PC-3 (cell line): ENCODE measurements at regions not wholly inside any gene's neighbourhood (a gene's known extent, or its start where the extent isn't known, plus 50 kb on each side); places are given as distances from the start of the nearest gene placed in this dataset.

Experiments
- ATAC-seq: fragments of 200-7000 bp; cut with Tn5 transposase; 2 replicates; pipeline ENCODE4 v1.9.1; 2020; ENCODE audit warnings: mild to moderate bottlenecking, moderate library complexity
- BruUV-seq: library from RNA; stranded (reverse); fragments of 400-500 nt; replicated peaks from 2 replicates; lab custom pipeline; 2021; lab: Mats Ljungman, UMichigan
- CTCF ChIA-PET: fragments of 300-600 bp; sonication (Branson Sonifier 250); formaldehyde crosslinking; loops from one replicate; lab custom pipeline; 2022; ENCODE audit warnings: antibody characterized with exemption; lab: Charles Lee
- POLR2A ChIA-PET: fragments of 300-600 bp; sonication (Branson Sonifier 250); formaldehyde crosslinking; loops from one replicate; lab custom pipeline; 2022; ENCODE audit warnings: antibody characterized with exemption; ENCODE audit not compliant: unreplicated experiment; lab: Charles Lee
- DNase-seq: peaks from one replicate; pipeline ENCODE4 v3.0.0-alpha.2; 2015
- H2AFZ ChIP-seq: fragments of 300-600 bp; sonication (generic); 2 replicates; pipeline ENCODE4 v1.6.0; 2016; ENCODE audit warnings: antibody characterized with exemption, low read length
- H3F3A ChIP-seq: fragments of 300-600 bp; sonication (generic); one replicate; pipeline ENCODE4 v1.6.0; 2017; ENCODE audit warnings: antibody characterized with exemption, low read length, control low read depth, mild to moderate bottlenecking; ENCODE audit not compliant: unreplicated experiment
- H3K27ac ChIP-seq: fragments of 300-600 bp; sonication (generic); 2 replicates; pipeline ENCODE4 v1.5.1; 2016; ENCODE audit warnings: mild to moderate bottlenecking, low read length
- H3K27me3 ChIP-seq: fragments of 300-600 bp; sonication (generic); 2 replicates; pipeline ENCODE4 v1.6.1; 2016; ENCODE audit warnings: low read length, mixed read lengths
- H3K36me3 ChIP-seq: fragments of 300-600 bp; sonication (generic); 2 replicates; pipeline ENCODE4 v1.6.1; 2016; ENCODE audit warnings: low read depth, mixed run types, low read length, mixed read lengths
- H3K4me1 ChIP-seq: fragments of 300-600 bp; sonication (generic); 2 replicates; pipeline ENCODE4 v1.5.1; 2016; ENCODE audit warnings: low read length; ENCODE audit not compliant: insufficient read depth
- H3K4me2 ChIP-seq: fragments of 300-600 bp; sonication (generic); 2 replicates; pipeline ENCODE4 v1.6.0; 2016; ENCODE audit warnings: low read length
- H3K4me3 ChIP-seq: fragments of 300-600 bp; sonication (generic); 2 replicates; pipeline ENCODE4 v1.5.1; 2016; ENCODE audit warnings: mild to moderate bottlenecking, low read length, mixed read lengths
- H3K79me2 ChIP-seq: fragments of 300-600 bp; sonication (generic); 2 replicates; pipeline ENCODE4 v1.6.1; 2017; ENCODE audit warnings: low read length, mixed read lengths
- H3K9ac ChIP-seq: fragments of 300-600 bp; sonication (generic); 2 replicates; pipeline ENCODE4 v1.6.0; 2016; ENCODE audit warnings: mild to moderate bottlenecking, low read length
- H3K9me2 ChIP-seq: fragments of 300-600 bp; sonication (generic); replicated peaks from 2 replicates; pipeline ENCODE4 v1.6.1; 2016; ENCODE audit warnings: mixed run types, low read length, mixed read lengths
- H3K9me3 ChIP-seq: fragments of 300-600 bp; sonication (generic); 2 replicates; pipeline ENCODE4 v1.6.1; 2016; ENCODE audit warnings: low read length, mixed read lengths
- H4K20me1 ChIP-seq: fragments of 300-600 bp; sonication (generic); 2 replicates; pipeline ENCODE4 v1.6.1; 2016; ENCODE audit warnings: low read length, mixed read lengths
- EZH2 ChIP-seq: fragments of 300-600 bp; sonication (generic); IDR thresholded peaks from one replicate; pipeline ENCODE4 v1.6.1; 2017; ENCODE audit warnings: antibody characterized with exemption, mild to moderate bottlenecking, low read length; ENCODE audit not compliant: unreplicated experiment
- EZH2phosphoT487 ChIP-seq: fragments of 300-600 bp; sonication (generic); IDR thresholded peaks from 2 replicates; pipeline ENCODE4 v1.6.1; 2018; ENCODE audit warnings: mild to moderate bottlenecking, antibody characterized with exemption, low read length, borderline replicate concordance
- intact Hi-C: fragments of 100-400 bp; cut with micrococcal nuclease; formaldehyde crosslinking; loops from 2 replicates; pipeline ENCODE4 v1.9.0; 2023
- TF ChIP-seq, protein P1 (sequence below): fragments of 300-600 bp; sonication (generic); conservative IDR thresholded peaks from 2 replicates; pipeline ENCODE4 v1.5.1; 2017; ENCODE audit warnings: antibody characterized with exemption, low read depth, mild to moderate bottlenecking, low read length

DNA sequence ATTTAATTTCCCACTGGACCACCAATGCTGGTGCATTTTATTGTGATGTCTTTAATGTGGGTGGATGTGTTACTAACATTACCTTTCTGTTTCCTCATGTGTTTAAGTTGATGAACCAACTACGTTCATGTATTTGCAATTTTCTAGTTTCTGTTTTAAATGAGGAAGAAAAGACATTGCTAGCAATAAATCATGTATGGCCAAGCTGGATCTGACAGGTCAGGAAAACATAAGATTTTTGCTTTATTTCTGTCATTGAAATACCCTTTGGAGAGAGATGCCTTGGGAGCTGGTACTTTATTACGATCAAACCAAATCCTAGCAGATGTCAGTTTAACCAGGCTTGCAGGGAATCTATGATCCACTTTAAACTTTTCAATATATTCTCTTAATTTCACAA, 553.2 kb downstream of the RFC3 start:
- H3K27ac ChIP-seq, result no peak overlapping the region
- no peaks in the 10 kb centered on the region for H3F3A ChIP-seq
- no peak overlapping the region for H3K4me3 ChIP-seq
- CTCF ChIA-PET, result no interaction called here
- no peaks in the 10 kb centered on the region for H3K36me3 ChIP-seq
- no peaks in the 10 kb centered on the region for H3K9me3 ChIP-seq
- peaks cover 4% of the 10 kb centered on the region; the same call in 1 of the 2 replicates for H3K4me1 ChIP-seq
- POLR2A ChIA-PET, result no interaction called here
- no peak overlapping the region for H3K9ac ChIP-seq
- no peaks in the 10 kb centered on the region for H3K79me2 ChIP-seq
- no peak for TF ChIP-seq EZH2
- TF ChIP-seq, protein P1, sequence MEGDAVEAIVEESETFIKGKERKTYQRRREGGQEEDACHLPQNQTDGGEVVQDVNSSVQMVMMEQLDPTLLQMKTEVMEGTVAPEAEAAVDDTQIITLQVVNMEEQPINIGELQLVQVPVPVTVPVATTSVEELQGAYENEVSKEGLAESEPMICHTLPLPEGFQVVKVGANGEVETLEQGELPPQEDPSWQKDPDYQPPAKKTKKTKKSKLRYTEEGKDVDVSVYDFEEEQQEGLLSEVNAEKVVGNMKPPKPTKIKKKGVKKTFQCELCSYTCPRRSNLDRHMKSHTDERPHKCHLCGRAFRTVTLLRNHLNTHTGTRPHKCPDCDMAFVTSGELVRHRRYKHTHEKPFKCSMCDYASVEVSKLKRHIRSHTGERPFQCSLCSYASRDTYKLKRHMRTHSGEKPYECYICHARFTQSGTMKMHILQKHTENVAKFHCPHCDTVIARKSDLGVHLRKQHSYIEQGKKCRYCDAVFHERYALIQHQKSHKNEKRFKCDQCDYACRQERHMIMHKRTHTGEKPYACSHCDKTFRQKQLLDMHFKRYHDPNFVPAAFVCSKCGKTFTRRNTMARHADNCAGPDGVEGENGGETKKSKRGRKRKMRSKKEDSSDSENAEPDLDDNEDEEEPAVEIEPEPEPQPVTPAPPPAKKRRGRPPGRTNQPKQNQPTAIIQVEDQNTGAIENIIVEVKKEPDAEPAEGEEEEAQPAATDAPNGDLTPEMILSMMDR, result no peak
- no peak for TF ChIP-seq EZH2phosphoT487
- no peaks in the 10 kb centered on the region for H4K20me1 ChIP-seq
- intact Hi-C loops, result no loop called here
- no peaks in the 10 kb centered on the region for H3K27me3 ChIP-seq
- H3K4me2 ChIP-seq, result no peak overlapping the region
- DNase-seq (no peak), ATAC-seq (no peak)
- no peak overlapping the region for H2AFZ ChIP-seq
- no TSS peak for BruUV-seq
- H3K9me2 ChIP-seq, result no peaks in the 10 kb centered on the region

DNA sequence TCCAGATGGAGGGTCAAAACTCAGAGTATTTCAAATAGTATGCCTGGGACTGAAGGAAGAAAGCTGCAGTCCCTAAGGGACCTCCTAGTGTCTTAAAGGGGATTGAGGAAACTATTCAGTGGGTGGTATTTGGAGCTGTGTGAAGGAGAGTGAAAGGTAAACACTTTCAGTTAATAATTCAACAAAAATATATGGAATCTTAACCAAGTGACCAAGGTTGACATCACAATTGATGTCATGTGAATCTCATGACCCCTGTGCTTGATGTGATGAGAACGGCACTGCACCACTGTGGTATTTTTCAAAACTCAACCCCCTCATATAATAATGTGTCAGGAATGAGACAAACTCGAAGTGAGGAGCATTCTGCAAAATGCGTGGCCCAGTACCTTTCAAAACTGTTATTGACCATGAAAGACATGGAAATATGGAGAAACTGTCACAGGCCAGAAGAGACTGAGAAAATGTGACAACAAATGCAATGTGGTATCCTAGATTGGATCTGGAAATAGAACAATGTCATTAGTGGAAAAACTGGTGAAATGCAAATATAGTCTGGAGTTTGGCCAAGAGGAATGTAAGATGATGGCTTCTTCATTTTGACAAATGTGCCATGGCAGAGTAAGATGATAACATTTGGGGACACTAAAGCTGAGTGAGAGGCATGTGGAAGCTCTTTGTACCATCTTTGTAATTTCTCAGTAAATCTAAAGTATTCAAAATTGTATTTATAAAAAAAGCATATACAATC, 553.9 kb downstream of the RFC3 start:
- Histone ChIP-seq H3K27ac (no peak overlapping the region), H3K36me3 (no peaks in the 10 kb centered on the region), H3F3A (no peaks in the 10 kb centered on the region), H3K27me3 (no peaks in the 10 kb centered on the region), H3K4me2 (no peak overlapping the region), H3K9ac (no peak overlapping the region), H4K20me1 (no peaks in the 10 kb centered on the region), H3K79me2 (no peaks in the 10 kb centered on the region), H3K4me3 (no peak overlapping the region), H2AFZ (no peak overlapping the region), H3K9me2 (no peaks in the 10 kb centered on the region), H3K9me3 (no peaks in the 10 kb centered on the region), H3K4me1 (peaks cover 4% of the 10 kb centered on the region; the same call in 1 of the 2 replicates)
- TF ChIP-seq, protein P1, result no peak
- no peak for TF ChIP-seq EZH2
- TF ChIP-seq EZH2phosphoT487, result no peak
- no peak for ATAC-seq
- no TSS peak for BruUV-seq
- intact Hi-C loops, result no loop called here
- ChIA-PET CTCF (no interaction called here), POLR2A (no interaction called here)
- no peak for DNase-seq

DNA sequence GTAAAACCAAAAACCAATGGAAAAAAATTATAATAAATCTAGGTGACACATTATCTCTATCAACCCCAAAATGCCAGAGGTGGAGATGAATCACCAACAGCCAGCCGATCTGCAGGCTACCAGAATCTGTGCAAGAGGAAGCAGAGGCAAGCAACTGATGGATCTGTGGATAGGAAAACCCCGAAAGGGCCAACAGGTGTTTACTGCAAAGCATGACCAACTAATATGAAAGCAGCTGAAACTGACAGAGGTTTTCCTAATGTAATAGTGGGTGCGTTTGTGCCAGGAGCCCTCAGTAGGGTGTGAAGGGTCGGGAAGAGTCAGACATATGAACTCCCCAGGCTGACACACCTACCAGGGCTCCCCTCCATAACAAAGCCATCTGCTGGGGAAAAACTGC, 554.6 kb downstream of the RFC3 start:
- BruUV-seq, result no TSS peak
- intact Hi-C loops, result no loop called here
- no peak overlapping the region for H3K4me2 ChIP-seq
- POLR2A ChIA-PET, result no interaction called here
- H3K9ac ChIP-seq, result no peak overlapping the region
- H3K9me3 ChIP-seq, result no peaks in the 10 kb centered on the region
- H3K36me3 ChIP-seq, result no peaks in the 10 kb centered on the region
- peaks cover 4% of the 10 kb centered on the region; the same call in 1 of the 2 replicates for H3K4me1 ChIP-seq
- no peak overlapping the region for H2AFZ ChIP-seq
- ATAC-seq (peak; percentile 48), DNase-seq (peak; percentile 36)
- H3K79me2 ChIP-seq, result no peaks in the 10 kb centered on the region
- H3F3A ChIP-seq, result no peaks in the 10 kb centered on the region
- H4K20me1 ChIP-seq, result no peaks in the 10 kb centered on the region
- H3K27ac ChIP-seq, result no peak overlapping the region
- no peak overlapping the region for H3K4me3 ChIP-seq
- TF ChIP-seq EZH2phosphoT487, result no peak
- CTCF ChIA-PET, result no interaction called here
- no peaks in the 10 kb centered on the region for H3K9me2 ChIP-seq
- no peaks in the 10 kb centered on the region for H3K27me3 ChIP-seq
